Astrocyte of the cerebellum (primary cell): ENCODE measurements at regions not wholly inside any gene's neighbourhood (a gene's known extent, or its start where the extent isn't known, plus 50 kb on each side); places are given as distances from the start of the nearest gene placed in this dataset.

Source experiments
- DNase-seq: peaks from one replicate; pipeline ENCODE4 v3.0.0-alpha.2; 2011; ENCODE audit warnings: low read depth
- H3K4me3 ChIP-seq: 2 replicates; pipeline ENCODE4 v1.5.1; 2011; ENCODE audit warnings: mild to moderate bottlenecking, low read depth, low read length, moderate library complexity
- CTCF ChIP-seq: IDR thresholded peaks from 2 replicates; pipeline ENCODE4 v1.5.1; 2012; ENCODE audit warnings: low read length, low read depth, moderate library complexity, mild to moderate bottlenecking; ENCODE audit errors: missing control alignments
- in situ Hi-C: cut with HindIII; loops from 2 replicates; pipeline ENCODE4 v1.10.0; 2017; ENCODE audit warnings: low sequenced_read_pairs

GRCh38 chr13:90444232-90444631 is 903.3 kb upstream of the MIR17HG start:
- no peak for TF ChIP-seq CTCF
- in situ Hi-C loops, result no loop called here
- DNase-seq, result no peak
- no peak overlapping the region for H3K4me3 ChIP-seq

GRCh38 chr13:90445179-90445578 is 902.3 kb upstream of the MIR17HG start:
- H3K4me3 ChIP-seq, result no peak overlapping the region
- DNase-seq, result peak; percentile 86
- TF ChIP-seq CTCF, result no peak
- in situ Hi-C loops, result no loop called here

GRCh38 chr13:90447034-90447733 is 900.3 kb upstream of the MIR17HG start:
- in situ Hi-C loops, result no loop called here
- no peak for DNase-seq
- H3K4me3 ChIP-seq, result no peak overlapping the region
- no peak for TF ChIP-seq CTCF

- peak; percentile 81 for DNase-seq
- in situ Hi-C loops, result no loop called here
- no peak for TF ChIP-seq CTCF
- no peak overlapping the region for H3K4me3 ChIP-seq
These were observed 899.8 kb upstream of the MIR17HG start for GRCh38 chr13:90447734-90448101.

GRCh38 chr13:90448466-90449037 is 898.9 kb upstream of the MIR17HG start:
- in situ Hi-C loops, result no loop called here
- DNase-seq, result peak; percentile 26
- H3K4me3 ChIP-seq, result no peak overlapping the region
- TF ChIP-seq CTCF, result no peak

GRCh38 chr13:90453342-90453741 is 894.1 kb upstream of the MIR17HG start:
- no peak overlapping the region for H3K4me3 ChIP-seq
- no peak for DNase-seq
- in situ Hi-C loops, result no loop called here
- TF ChIP-seq CTCF, result no peak
